OCI-LY3 (cell line): ENCODE measurements at regions not wholly inside any gene's neighbourhood (a gene's known extent, or its start where the extent isn't known, plus 50 kb on each side); places are given as distances from the start of the nearest gene placed in this dataset.

ENCODE experiments used
- H2AFZ ChIP-seq: fragments of 200-600, 300-600 bp; shearing (Covaris generic); 2 replicates; pipeline ENCODE4 v1.6.0; 2014; ENCODE audit warnings: antibody characterized with exemption, low read depth, low read length
- H3K27ac ChIP-seq: fragments of 200-600, 300-600 bp; sonication (generic); 2 replicates; pipeline ENCODE4 v1.5.1; 2014; ENCODE audit warnings: mild to moderate bottlenecking, low read length, moderate library complexity, mixed read lengths
- H3K27me3 ChIP-seq: fragments of 200-600, 300-600 bp; sonication (generic); 2 replicates; pipeline ENCODE4 v1.6.1; 2014; ENCODE audit warnings: low read depth, low read length, mixed read lengths
- H3K36me3 ChIP-seq: fragments of 200-600, 300-600 bp; sonication (generic); replicated peaks from 2 replicates; pipeline ENCODE3; 2014; ENCODE audit warnings: low read depth, low read length, mixed read lengths
- H3K4me1 ChIP-seq: fragments of 300-600, 200-600 bp; sonication (generic); 2 replicates; pipeline ENCODE4 v1.6.1; 2014; ENCODE audit warnings: low read length, mixed read lengths
- H3K4me2 ChIP-seq: fragments of 200-600, 300-600 bp; sonication (generic); 2 replicates; pipeline ENCODE4 v1.6.1; 2014; ENCODE audit warnings: low read length, mixed read lengths
- H3K4me3 ChIP-seq: fragments of 300-600, 200-600 bp; sonication (generic); 2 replicates; pipeline ENCODE4 v1.5.1; 2014; ENCODE audit warnings: antibody characterized with exemption, mild to moderate bottlenecking, low read length, moderate library complexity
- H3K79me2 ChIP-seq: fragments of 300-600, 200-600 bp; shearing (Covaris generic); 2 replicates; pipeline ENCODE4 v1.6.1; 2014; ENCODE audit warnings: mild to moderate bottlenecking, low read length, mixed read lengths
- H3K9ac ChIP-seq: fragments of 300-600, 200-600 bp; shearing (Covaris generic); 2 replicates; pipeline ENCODE4 v1.6.0; 2014; ENCODE audit warnings: mild to moderate bottlenecking, low read length, moderate library complexity
- H3K9me3 ChIP-seq: fragments of 200-600, 300-600 bp; shearing (Covaris generic); 2 replicates; pipeline ENCODE4 v1.6.1; 2014; ENCODE audit warnings: low read length, mixed read lengths; ENCODE audit not compliant: insufficient read depth
- H4K20me1 ChIP-seq: fragments of 200-600, 300-600 bp; sonication (generic); 2 replicates; pipeline ENCODE4 v1.6.1; 2016; ENCODE audit warnings: low read length, mixed read lengths; ENCODE audit not compliant: insufficient read depth
- CTCF ChIP-seq: fragments of 200-600, 300-600 bp; sonication (generic); IDR thresholded peaks from 2 replicates; pipeline ENCODE4 v1.5.1; 2014; ENCODE audit warnings: antibody characterized with exemption, low read length, low read depth
- EZH2phosphoT487 ChIP-seq: fragments of 200-600 bp; shearing (Covaris generic); IDR thresholded peaks from 2 replicates; pipeline ENCODE4 v1.6.1; 2018; ENCODE audit warnings: antibody characterized with exemption, mixed run types, low read depth

- Histone ChIP-seq H4K20me1 (no peaks in the 10 kb centered on the region), H3K9ac (no peak overlapping the region), H3K4me3 (no peak overlapping the region), H3K27me3 (0 out of 2 replicates have a peak, but pooled peaks cover 5% of the 10 kb centered on the region), H3K9me3 (no peaks in the 10 kb centered on the region), H2AFZ (no peak overlapping the region), H3K79me2 (no peaks in the 10 kb centered on the region), H3K36me3 (no peaks in the 10 kb centered on the region), H3K27ac (no peak overlapping the region), H3K4me1 (no peaks in the 10 kb centered on the region), H3K4me2 (no peak overlapping the region)
- TF ChIP-seq EZH2phosphoT487: no peak
- TF ChIP-seq CTCF: no peak
Measured at GRCh38 chr2:217127744-217128143, 267.9 kb upstream of the TNP1 start.

DNA sequence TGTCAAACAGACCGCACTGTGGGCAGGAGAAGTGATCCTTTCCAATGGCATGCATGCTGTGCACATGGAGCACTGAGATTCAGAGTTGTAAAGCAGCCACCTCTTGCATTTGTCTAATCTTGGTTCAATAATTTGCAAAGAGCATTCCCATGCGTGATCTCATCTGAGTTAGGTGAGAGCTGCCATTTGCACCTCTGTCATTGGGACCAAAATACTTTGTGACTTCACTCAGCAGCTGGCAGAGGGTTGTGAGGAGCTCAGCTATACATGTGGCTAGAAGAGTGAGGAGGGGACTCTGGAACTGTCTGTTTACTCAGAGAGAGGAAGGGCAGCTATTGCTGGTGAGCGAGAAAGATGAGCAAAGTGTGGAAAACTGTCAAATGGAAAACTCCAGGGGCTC is 265.1 kb upstream of the TNP1 start:
- 0 out of 2 replicates have a peak, but pooled peaks cover 5% of the 10 kb centered on the region for H3K27me3 ChIP-seq
- no peak for TF ChIP-seq EZH2phosphoT487
- no peak for TF ChIP-seq CTCF

DNA sequence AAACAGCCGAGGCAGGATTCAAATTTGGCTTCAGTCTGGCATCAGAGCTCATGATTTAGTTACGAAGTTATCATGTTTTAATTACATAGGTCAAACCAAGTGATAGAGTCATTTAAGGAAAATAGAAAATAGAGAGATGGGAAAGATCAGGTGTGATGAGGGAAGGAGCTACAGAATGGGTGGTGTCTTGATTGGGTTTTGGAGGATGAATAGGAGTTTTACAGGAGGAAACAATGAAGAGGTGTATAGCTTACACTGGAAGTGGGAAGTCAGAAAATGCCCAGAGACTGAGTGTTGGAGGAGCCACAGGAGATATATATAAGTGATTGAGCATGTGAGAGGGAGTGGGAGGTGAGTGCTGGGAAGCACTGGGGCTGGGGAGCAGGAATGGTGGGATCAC is 264.2 kb upstream of the TNP1 start:
- no peaks in the 10 kb centered on the region for H3K79me2 ChIP-seq
- H3K9ac ChIP-seq: no peak overlapping the region
- H2AFZ ChIP-seq: no peak overlapping the region
- no peaks in the 10 kb centered on the region for H3K36me3 ChIP-seq
- H3K4me2 ChIP-seq: no peak overlapping the region
- no peak overlapping the region for H3K4me3 ChIP-seq
- H3K4me1 ChIP-seq: no peaks in the 10 kb centered on the region
- no peaks in the 10 kb centered on the region for H3K9me3 ChIP-seq
- H4K20me1 ChIP-seq: no peaks in the 10 kb centered on the region
- H3K27me3 ChIP-seq: 0 out of 2 replicates have a peak, but pooled peaks cover 5% of the 10 kb centered on the region
- TF ChIP-seq EZH2phosphoT487 (no peak), CTCF (no peak)
- H3K27ac ChIP-seq: no peak overlapping the region

More for the DNA sequence above, 265.1 kb upstream of the TNP1 start:
- Histone ChIP-seq H3K9ac (no peak overlapping the region), H3K4me2 (no peak overlapping the region), H2AFZ (no peak overlapping the region), H3K79me2 (no peaks in the 10 kb centered on the region), H4K20me1 (no peaks in the 10 kb centered on the region), H3K4me3 (no peak overlapping the region), H3K4me1 (no peaks in the 10 kb centered on the region), H3K36me3 (no peaks in the 10 kb centered on the region), H3K27ac (no peak overlapping the region), H3K9me3 (no peaks in the 10 kb centered on the region)

GRCh38 chr2:217121565-217121964 is 261.7 kb upstream of the TNP1 start:
- 0 out of 2 replicates have a peak, but pooled peaks cover 5% of the 10 kb centered on the region for H3K27me3 ChIP-seq
- H3K36me3 ChIP-seq: no peaks in the 10 kb centered on the region
- H3K27ac ChIP-seq: no peak overlapping the region
- H4K20me1 ChIP-seq: no peaks in the 10 kb centered on the region
- TF ChIP-seq EZH2phosphoT487: no peak
- no peak for TF ChIP-seq CTCF
- no peak overlapping the region for H3K4me3 ChIP-seq
- H3K9ac ChIP-seq: no peak overlapping the region
- no peaks in the 10 kb centered on the region for H3K9me3 ChIP-seq
- no peaks in the 10 kb centered on the region for H3K4me1 ChIP-seq
- no peak overlapping the region for H2AFZ ChIP-seq
- no peaks in the 10 kb centered on the region for H3K79me2 ChIP-seq
- H3K4me2 ChIP-seq: no peak overlapping the region
